Muscle layer of duodenum (tissue), 2 donors: ENCODE measurements at regions not wholly inside any gene's neighbourhood (a gene's known extent, or its start where the extent isn't known, plus 50 kb on each side); places are given as distances from the start of the nearest gene placed in this dataset.

Experiments used
- H3K27ac ChIP-seq: one replicate; pipeline ENCODE4 v1.7.0; 2013; ENCODE audit warnings: mild to moderate bottlenecking, low read length
- H3K27me3 ChIP-seq: one replicate; pipeline ENCODE4 v1.7.0; 2013; ENCODE audit warnings: low read depth, mild to moderate bottlenecking, control low read depth, low read length
- H3K36me3 ChIP-seq, 2 donors: one replicate each; pipeline ENCODE4 v1.7.0; 2013; ENCODE audit warnings: low read length in 2 of 2, control low read depth in 1 of 2, mild to moderate bottlenecking in 1 of 2; ENCODE audit not compliant: insufficient read depth in 2 of 2, control insufficient read depth in 1 of 2
- H3K4me1 ChIP-seq, 2 donors: one replicate each; pipeline ENCODE4 v1.7.0; 2013; ENCODE audit warnings: low read length in 2 of 2, mild to moderate bottlenecking in 2 of 2, control low read depth in 1 of 2, moderate library complexity in 1 of 2; ENCODE audit not compliant: insufficient read depth in 2 of 2, control insufficient read depth in 1 of 2
- H3K4me3 ChIP-seq, 2 donors: one replicate each; pipeline ENCODE4 v1.7.0; 2013; ENCODE audit warnings: low read length in 2 of 2, low read depth in 1 of 2, mild to moderate bottlenecking in 1 of 2
- H3K9me3 ChIP-seq, 2 donors: one replicate each; pipeline ENCODE4 v1.7.0; 2013; ENCODE audit warnings: low read length in 2 of 2, control low read depth in 1 of 2, mild to moderate bottlenecking in 1 of 2; ENCODE audit not compliant: control insufficient read depth in 1 of 2
- donor health status: healthy.

DNA sequence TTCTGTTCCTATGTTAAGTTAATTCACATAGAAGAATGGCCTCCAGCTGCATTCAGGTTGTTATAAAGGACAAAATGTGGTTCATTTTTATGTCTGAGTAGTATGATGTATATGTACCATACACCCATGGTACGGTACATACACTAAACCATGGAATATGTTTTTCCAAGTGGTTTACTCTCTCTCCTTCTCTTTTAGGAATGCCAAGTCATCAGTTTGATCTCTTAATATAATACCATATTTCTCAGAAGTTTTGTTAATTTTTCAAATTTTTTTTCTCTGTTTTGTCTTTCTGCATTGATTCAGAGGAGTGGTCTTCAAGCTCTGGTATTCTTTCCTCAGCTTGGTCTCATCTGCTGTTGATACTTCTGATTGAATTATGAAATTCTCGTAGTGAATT is 230.9 kb downstream of the DSEL start:
- no peaks in the 10 kb centered on the region for H3K9me3 ChIP-seq
- no peaks in the 10 kb centered on the region for H3K36me3 ChIP-seq
- no peaks in the 10 kb centered on the region for H3K4me1 ChIP-seq
- no peak overlapping the region for H3K4me3 ChIP-seq
- H3K27me3 ChIP-seq, result no peaks in the 10 kb centered on the region
- H3K27ac ChIP-seq, result no peak overlapping the region

DNA sequence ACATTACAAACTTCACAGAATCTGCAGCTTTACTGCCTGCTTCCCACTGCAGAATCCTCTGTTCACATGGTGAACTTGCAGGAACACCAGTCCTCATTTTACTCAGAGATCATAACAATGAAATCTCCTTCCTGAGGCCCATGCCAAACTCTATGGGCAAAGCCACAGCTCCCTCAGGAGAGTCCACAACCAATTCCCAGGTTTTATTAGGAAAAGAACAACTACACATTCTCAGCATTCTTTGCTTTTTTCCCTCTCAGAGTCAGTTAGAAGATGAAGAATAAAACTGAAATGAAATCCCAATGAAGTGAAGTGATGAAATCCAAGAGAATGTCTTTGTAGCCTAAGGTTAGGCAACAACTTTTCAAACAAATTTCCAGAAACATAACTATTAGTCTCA is 233.7 kb downstream of the DSEL start:
- H3K4me3 ChIP-seq, result no peak overlapping the region
- H3K36me3 ChIP-seq, result no peaks in the 10 kb centered on the region
- no peaks in the 10 kb centered on the region for H3K4me1 ChIP-seq
- no peaks in the 10 kb centered on the region for H3K9me3 ChIP-seq
- H3K27ac ChIP-seq, result no peak overlapping the region
- no peaks in the 10 kb centered on the region for H3K27me3 ChIP-seq

GRCh38 chr18:67281746-67282145 is 234.8 kb downstream of the DSEL start:
- Histone ChIP-seq H3K4me1 (no peaks in the 10 kb centered on the region), H3K9me3 (no peaks in the 10 kb centered on the region), H3K27ac (no peak overlapping the region), H3K27me3 (no peaks in the 10 kb centered on the region), H3K4me3 (no peak overlapping the region), H3K36me3 (no peaks in the 10 kb centered on the region)

GRCh38 chr18:67280486-67281242 is 235.9 kb downstream of the DSEL start:
- H3K4me1 ChIP-seq, result no peaks in the 10 kb centered on the region
- no peaks in the 10 kb centered on the region for H3K27me3 ChIP-seq
- no peak overlapping the region for H3K27ac ChIP-seq

DNA sequence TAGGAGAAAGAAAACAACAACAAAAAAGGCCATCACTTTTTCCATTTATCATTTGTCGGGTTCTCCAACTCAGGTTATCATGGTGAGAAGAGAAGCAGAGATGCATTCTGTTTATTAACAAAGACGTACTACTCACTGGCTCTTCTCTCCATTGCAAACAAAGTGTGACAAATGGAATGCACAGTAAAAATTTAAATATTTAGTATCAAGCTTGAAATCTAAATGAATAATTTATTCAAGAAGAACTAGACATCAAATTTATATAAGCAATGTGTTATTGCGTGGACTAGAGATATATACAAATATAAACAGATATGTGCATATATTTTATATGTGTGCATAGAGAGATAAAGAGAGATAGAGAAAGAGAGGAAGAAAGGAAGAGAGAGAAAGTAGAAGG is 236.5 kb downstream of the DSEL start:
- H3K4me1 ChIP-seq, result no peaks in the 10 kb centered on the region
- no peak overlapping the region for H3K27ac ChIP-seq
- no peaks in the 10 kb centered on the region for H3K36me3 ChIP-seq
- no peak overlapping the region for H3K4me3 ChIP-seq
- H3K27me3 ChIP-seq, result no peaks in the 10 kb centered on the region
- H3K9me3 ChIP-seq, result no peaks in the 10 kb centered on the region

More at GRCh38 chr18:67280486-67281242, 235.9 kb downstream of the DSEL start:
- no peaks in the 10 kb centered on the region for H3K9me3 ChIP-seq
- no peak overlapping the region for H3K4me3 ChIP-seq
- no peaks in the 10 kb centered on the region for H3K36me3 ChIP-seq

GRCh38 chr18:67278984-67279383 is 237.5 kb downstream of the DSEL start:
- Histone ChIP-seq H3K27me3 (no peaks in the 10 kb centered on the region), H3K27ac (no peak overlapping the region), H3K9me3 (no peaks in the 10 kb centered on the region), H3K36me3 (no peaks in the 10 kb centered on the region), H3K4me3 (no peak overlapping the region), H3K4me1 (no peaks in the 10 kb centered on the region)

GRCh38 chr18:67276638-67277037 is 239.9 kb downstream of the DSEL start:
- no peaks in the 10 kb centered on the region for H3K9me3 ChIP-seq
- no peaks in the 10 kb centered on the region for H3K27me3 ChIP-seq
- no peak overlapping the region for H3K27ac ChIP-seq
- no peaks in the 10 kb centered on the region for H3K36me3 ChIP-seq
- no peaks in the 10 kb centered on the region for H3K4me1 ChIP-seq
- H3K4me3 ChIP-seq, result no peak overlapping the region

GRCh38 chr18:67273288-67273687 is 243.2 kb downstream of the DSEL start:
- H3K27ac ChIP-seq, result no peak overlapping the region
- H3K9me3 ChIP-seq, result no peaks in the 10 kb centered on the region
- H3K4me1 ChIP-seq, result no peaks in the 10 kb centered on the region
- H3K27me3 ChIP-seq, result no peaks in the 10 kb centered on the region
- H3K36me3 ChIP-seq, result no peaks in the 10 kb centered on the region
- H3K4me3 ChIP-seq, result no peak overlapping the region

- Histone ChIP-seq H3K4me1 (no peaks in the 10 kb centered on the region), H3K36me3 (no peaks in the 10 kb centered on the region), H3K9me3 (no peaks in the 10 kb centered on the region), H3K27me3 (no peaks in the 10 kb centered on the region), H3K4me3 (no peak overlapping the region), H3K27ac (no peak overlapping the region)
These were observed 247.3 kb downstream of the DSEL start for GRCh38 chr18:67269206-67269605.

- Histone ChIP-seq H3K27ac (no peak overlapping the region), H3K36me3 (no peaks in the 10 kb centered on the region), H3K4me3 (no peak overlapping the region), H3K27me3 (no peaks in the 10 kb centered on the region), H3K4me1 (no peaks in the 10 kb centered on the region), H3K9me3 (no peaks in the 10 kb centered on the region)
These were observed 248.0 kb downstream of the DSEL start for GRCh38 chr18:67268530-67268929.

DNA sequence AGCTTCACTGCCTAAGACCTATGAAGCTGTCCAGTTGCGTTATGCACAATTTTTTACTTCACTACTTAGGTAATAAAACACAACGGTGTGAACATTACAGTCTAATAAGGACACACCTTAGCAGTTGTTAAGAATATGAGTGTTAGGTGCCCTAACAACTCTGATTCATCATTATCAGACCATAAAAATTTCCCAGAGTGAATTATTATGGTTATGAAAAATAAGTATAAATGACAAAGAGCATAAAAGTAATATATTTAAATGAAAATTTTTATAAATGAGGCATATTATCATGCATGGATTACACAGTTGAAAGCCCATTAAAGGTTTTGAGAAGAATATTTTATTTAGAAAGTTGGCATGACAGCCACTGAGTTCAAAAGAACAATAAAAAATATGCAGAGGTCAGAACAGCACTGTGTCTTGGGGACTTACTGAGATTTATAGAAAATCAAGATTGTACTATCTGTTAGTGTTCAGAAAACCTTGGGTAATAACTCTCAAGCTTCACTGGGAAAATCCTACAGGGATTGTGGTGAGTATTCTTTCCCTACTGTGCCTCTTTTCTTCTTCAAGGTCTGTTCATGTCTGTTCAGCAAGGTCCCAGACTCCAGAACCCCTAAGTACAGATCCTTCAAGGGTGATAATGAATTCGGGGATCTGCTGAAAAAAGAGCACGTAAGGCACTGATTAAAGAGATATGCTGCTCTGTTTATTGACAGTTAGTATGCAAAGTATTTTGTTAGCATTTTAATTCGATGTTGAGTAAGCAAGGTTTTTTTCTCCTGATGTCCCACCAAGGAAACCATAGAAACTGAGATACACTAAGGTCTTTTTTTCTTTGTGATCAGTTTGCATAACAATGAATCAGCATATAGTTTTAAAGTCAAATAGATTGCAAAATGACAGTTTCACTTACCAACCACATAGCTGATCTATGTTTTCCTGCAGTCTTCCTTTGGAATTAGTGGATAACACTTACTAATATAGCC is 250.0 kb downstream of the DSEL start:
- H3K9me3 ChIP-seq, result no peaks in the 10 kb centered on the region
- H3K36me3 ChIP-seq, result no peaks in the 10 kb centered on the region
- no peaks in the 10 kb centered on the region for H3K27me3 ChIP-seq
- no peak overlapping the region for H3K4me3 ChIP-seq
- no peak overlapping the region for H3K27ac ChIP-seq
- H3K4me1 ChIP-seq, result no peaks in the 10 kb centered on the region
